DMS53 (cell line): ENCODE measurements at regions not wholly inside any gene's neighbourhood (a gene's known extent, or its start where the extent isn't known, plus 50 kb on each side); places are given as distances from the start of the nearest gene placed in this dataset.

Source experiments
- DNase-seq: peaks from one replicate; lab custom pipeline; 2025; lab: John Stamatoyannopoulos, UW

GRCh38 chr17:36864827-36865430, 72.3 kb upstream of the LHX1 start:
- no peak for DNase-seq

GRCh38 chr17:36867716-36868341, 69.4 kb upstream of the LHX1 start:
- DNase-seq = no peak

- DNase-seq = no peak
These were observed 68.5 kb upstream of the LHX1 start for GRCh38 chr17:36868777-36869176.

GRCh38 chr17:36869441-36869840, 67.8 kb upstream of the LHX1 start:
- no peak for DNase-seq

GRCh38 chr17:36869856-36870719, 67.2 kb upstream of the LHX1 start:
- DNase-seq = peak; percentile 10

- DNase-seq = no peak
These were observed 66.6 kb upstream of the LHX1 start for GRCh38 chr17:36870720-36870999.

- no peak for DNase-seq
These were observed 61.5 kb upstream of the LHX1 start for GRCh38 chr17:36875698-36876293.

GRCh38 chr17:36876966-36877365, 60.3 kb upstream of the LHX1 start:
- DNase-seq = no peak

- no peak for DNase-seq
These were observed 59.5 kb upstream of the LHX1 start for GRCh38 chr17:36877771-36878170.

GRCh38 chr17:36878216-36878615, 59.1 kb upstream of the LHX1 start:
- DNase-seq = no peak

GRCh38 chr17:36879027-36879426, 58.2 kb upstream of the LHX1 start:
- no peak for DNase-seq

- DNase-seq = no peak
These were observed 57.6 kb upstream of the LHX1 start for GRCh38 chr17:36879624-36880131.

GRCh38 chr17:36880268-36880905, 56.9 kb upstream of the LHX1 start:
- DNase-seq = no peak

GRCh38 chr17:36881323-36881722, 56.0 kb upstream of the LHX1 start:
- no peak for DNase-seq

- no peak for DNase-seq
These were observed 52.7 kb upstream of the LHX1 start for GRCh38 chr17:36884495-36885152.

- DNase-seq = no peak
These were observed 52.0 kb upstream of the LHX1 start for GRCh38 chr17:36885153-36885735.

- DNase-seq = no peak
These were observed 51.4 kb upstream of the LHX1 start for GRCh38 chr17:36885771-36886377.
